IMR-90 (cell line): ENCODE measurements at regions not wholly inside any gene's neighbourhood (a gene's known extent, or its start where the extent isn't known, plus 50 kb on each side); places are given as distances from the start of the nearest gene placed in this dataset.

Experiments used
- ATAC-seq: fragments of 200-7000 bp; cut with Tn5 transposase; 2 replicates; pipeline ENCODE4 v1.9.1; 2020; ENCODE audit warnings: low read depth, mild to moderate bottlenecking, moderate library complexity
- BruUV-seq: library from RNA; stranded (reverse); fragments of 400-500 nt; replicated peaks from 2 replicates; lab custom pipeline; 2021; lab: Mats Ljungman, UMichigan
- CTCF ChIA-PET: fragments of 300-600 bp; formaldehyde crosslinking; extraction: SDS; loops from one replicate; lab custom pipeline; 2021; ENCODE audit warnings: antibody characterized with exemption; lab: Yijun Ruan, JAX
- POLR2A ChIA-PET: fragments of 300-600 bp; sonication (Branson Sonifier 250); formaldehyde crosslinking; loops from one replicate; lab custom pipeline; 2022; ENCODE audit warnings: antibody characterized with exemption; ENCODE audit not compliant: unreplicated experiment; lab: Charles Lee
- DNase-seq: peaks from one replicate; pipeline ENCODE4 v3.0.0; 2013
- H2AFZ ChIP-seq: replicated peaks from 2 replicates; pipeline ENCODE3; 2013; ENCODE audit warnings: low read length, mild to moderate bottlenecking; ENCODE audit not compliant: poor library complexity
- H2AK5ac ChIP-seq: 2 replicates; pipeline ENCODE4 v1.6.1; 2013; ENCODE audit warnings: low read depth, low read length, inconsistent platforms
- H2AK9ac ChIP-seq: replicated peaks from 2 replicates; pipeline ENCODE3; 2013; ENCODE audit warnings: mild to moderate bottlenecking, low read depth, low read length, moderate library complexity; ENCODE audit not compliant: poor library complexity
- H2BK120ac ChIP-seq: 2 replicates; pipeline ENCODE4 v1.6.1; 2013; ENCODE audit warnings: low read depth, low read length, inconsistent platforms
- H2BK15ac ChIP-seq: 3 replicates; pipeline ENCODE4 v1.6.1; 2013; ENCODE audit warnings: low read depth, low read length, inconsistent platforms
- H2BK20ac ChIP-seq: 2 replicates; pipeline ENCODE4 v1.6.1; 2013; ENCODE audit warnings: low read depth, mild to moderate bottlenecking, inconsistent platforms, low read length, moderate library complexity
- H2BK5ac ChIP-seq: 2 replicates; pipeline ENCODE4 v1.6.1; 2013; ENCODE audit warnings: mild to moderate bottlenecking, low read depth, low read length, inconsistent platforms; ENCODE audit not compliant: poor library complexity, severe bottlenecking
- H3K14ac ChIP-seq: replicated peaks from 2 replicates; pipeline ENCODE4 v1.6.1; 2013; ENCODE audit warnings: low read depth, low read length, inconsistent platforms
- H3K18ac ChIP-seq: 2 replicates; pipeline ENCODE4 v1.6.1; 2013; ENCODE audit warnings: low read depth, low read length, control low read depth
- H3K23ac ChIP-seq: 2 replicates; pipeline ENCODE4 v1.6.1; 2013; ENCODE audit warnings: low read depth, low read length, inconsistent platforms
- H3K27ac ChIP-seq: 2 replicates; pipeline ENCODE4 v1.5.1; 2013; ENCODE audit warnings: mild to moderate bottlenecking, control low read depth, low read length; ENCODE audit not compliant: insufficient read depth
- H3K27me3 ChIP-seq: 2 replicates; pipeline ENCODE4 v1.6.1; 2013; ENCODE audit warnings: low read length; ENCODE audit not compliant: control insufficient read depth, insufficient read depth
- H3K36me3 ChIP-seq: 2 replicates; pipeline ENCODE4 v1.6.1; 2013; ENCODE audit warnings: low read length, mixed read lengths; ENCODE audit not compliant: control insufficient read depth, insufficient read depth
- H3K4ac ChIP-seq: 2 replicates; pipeline ENCODE4 v1.6.1; 2013; ENCODE audit warnings: low read depth, low read length, inconsistent platforms
- H3K4me1 ChIP-seq: 2 replicates; pipeline ENCODE4 v1.6.1; 2013; ENCODE audit warnings: low read length, mixed read lengths; ENCODE audit not compliant: control insufficient read depth, insufficient read depth
- H3K4me2 ChIP-seq: 2 replicates; pipeline ENCODE4 v1.6.1; 2013; ENCODE audit warnings: low read depth, mild to moderate bottlenecking, control low read depth, low read length, moderate library complexity
- H3K4me3 ChIP-seq: 2 replicates; pipeline ENCODE4 v1.5.1; 2013; ENCODE audit warnings: low read depth, mild to moderate bottlenecking, control low read depth, low read length, moderate library complexity; ENCODE audit not compliant: insufficient read depth
- H3K56ac ChIP-seq: 2 replicates; pipeline ENCODE4 v1.6.1; 2013; ENCODE audit warnings: low read length, inconsistent platforms; ENCODE audit not compliant: insufficient read depth; ENCODE audit errors: extremely low read depth
- H3K79me1 ChIP-seq, 2 experiments: 2 replicates each; pipeline ENCODE4 v1.6.1; 2013; ENCODE audit warnings: low read length in 2 of 2, inconsistent platforms in 1 of 2, low read depth in 1 of 2
- H3K9ac ChIP-seq: 2 replicates; pipeline ENCODE4 v1.6.1; 2013; ENCODE audit warnings: low read depth, low read length, control low read depth
- H3K9me1 ChIP-seq: 2 replicates; pipeline ENCODE4 v1.6.1; 2013; ENCODE audit warnings: low read length, inconsistent platforms; ENCODE audit not compliant: insufficient read depth
- H3K9me3 ChIP-seq: 2 replicates; pipeline ENCODE4 v1.6.1; 2013; ENCODE audit warnings: low read length; ENCODE audit not compliant: control insufficient read depth, insufficient read depth
- H4K20me1 ChIP-seq: 2 replicates; pipeline ENCODE4 v1.6.1; 2013; ENCODE audit warnings: low read length, inconsistent platforms; ENCODE audit not compliant: insufficient read depth
- H4K5ac ChIP-seq: 2 replicates; pipeline ENCODE4 v1.6.1; 2013; ENCODE audit warnings: mild to moderate bottlenecking, low read depth, low read length, control low read depth
- H4K8ac ChIP-seq, 2 experiments: 2 replicates each; pipeline ENCODE4 v1.6.1; 2013; ENCODE audit warnings: low read depth in 2 of 2, low read length in 2 of 2, control low read depth in 1 of 2, inconsistent platforms in 1 of 2
- H4K91ac ChIP-seq: 2 replicates; pipeline ENCODE4 v1.6.1; 2013; ENCODE audit warnings: low read depth, low read length, inconsistent platforms; ENCODE audit not compliant: insufficient read depth
- CTCF ChIP-seq: conservative IDR thresholded peaks from 2 replicates; pipeline ENCODE4 v1.5.1; 2012; ENCODE audit warnings: mild to moderate bottlenecking, low read depth, low read length, improper control_type of control experiment
- MXI1 ChIP-seq: IDR thresholded peaks from 2 replicates; pipeline ENCODE4 v1.6.1; 2012; ENCODE audit warnings: low read depth, mild to moderate bottlenecking, low read length, moderate library complexity, borderline replicate concordance
- NFE2L2 ChIP-seq: fragments of 150-350 bp; IDR thresholded peaks from 2 replicates; pipeline ENCODE4 v1.6.1; 2016; ENCODE audit warnings: low read depth, mild to moderate bottlenecking, low read length
- WGBS, 2 experiments: methylation state at CpG; one replicate each; pipeline versions ENCODE4 v1.1.5 to v1.1.7; 2013; ENCODE audit warnings: missing lambda C conversion rate in 2 of 2; ENCODE audit not compliant: insufficient read length in 1 of 2; ENCODE audit errors: extremely low coverage in 2 of 2; 5-methylcytosine and 5-hydroxymethylcytosine counted together
- dilution Hi-C: fragments of 300-500 bp; cut with HindIII; formaldehyde crosslinking; loops from one replicate; pipeline ENCODE4 v1.14.3; 2018; ENCODE audit warnings: low sequenced_read_pairs; ENCODE audit not compliant: unreplicated experiment
- in situ Hi-C: fragments of 300-500 bp; cut with MboI; formaldehyde crosslinking; loops from 3 replicates; pipeline ENCODE4 v1.14.3; 2019; ENCODE audit warnings: low sequenced_read_pairs, inconsistent platforms, mixed read lengths
- intact Hi-C: fragments of 100-400 bp; cut with micrococcal nuclease; formaldehyde crosslinking; loops from 2 replicates; pipeline ENCODE4 v1.10.0; 2022

- intact Hi-C loops (no loop called here), in situ Hi-C loops (no loop called here), dilution Hi-C loops (no loop called here)
- H4K5ac ChIP-seq: no peak overlapping the region
- no peaks in the 10 kb centered on the region for H3K36me3 ChIP-seq
- no peak overlapping the region for H3K27ac ChIP-seq
- no peak overlapping the region for H2AFZ ChIP-seq
- no peaks in the 10 kb centered on the region for H3K4me1 ChIP-seq
- H3K4me2 ChIP-seq: no peak overlapping the region
- H3K79me1 ChIP-seq: no peaks in the 10 kb centered on the region
- CTCF ChIA-PET: no interaction called here
- no peak overlapping the region for H3K4me3 ChIP-seq
- H4K8ac ChIP-seq: no peak overlapping the region
- H2AK5ac ChIP-seq: no peak overlapping the region
- H3K9me1 ChIP-seq: no peaks in the 10 kb centered on the region
- no peak overlapping the region for H4K91ac ChIP-seq
- no peak overlapping the region for H3K23ac ChIP-seq
- no peak overlapping the region for H2BK15ac ChIP-seq
- no CpG with 5 or more reads among the region's 1 CpG for WGBS, 2 experiments
- POLR2A ChIA-PET: no interaction called here
- no peaks in the 10 kb centered on the region for H3K27me3 ChIP-seq
- no peak overlapping the region for H3K9ac ChIP-seq
- H3K18ac ChIP-seq: no peak overlapping the region
- H3K4ac ChIP-seq: no peak overlapping the region
- H2BK20ac ChIP-seq: no peak overlapping the region
- H2BK5ac ChIP-seq: no peak overlapping the region
- no peak overlapping the region for H3K14ac ChIP-seq
- H3K56ac ChIP-seq: no peak overlapping the region
- no peaks in the 10 kb centered on the region for H3K9me3 ChIP-seq
- no TSS peak for BruUV-seq
- ATAC-seq (no peak), DNase-seq (no peak)
- TF ChIP-seq CTCF: no peak
- no peak for TF ChIP-seq NFE2L2
- TF ChIP-seq MXI1: no peak
- no peak overlapping the region for H2BK120ac ChIP-seq
- H2AK9ac ChIP-seq: no peak overlapping the region
- H4K20me1 ChIP-seq: no peaks in the 10 kb centered on the region
Observed at GRCh38 chr18:33838054-33838453, 260.0 kb downstream of the ASXL3 start.
